A673 (cell line): ENCODE measurements at regions not wholly inside any gene's neighbourhood (a gene's known extent, or its start where the extent isn't known, plus 50 kb on each side); places are given as distances from the start of the nearest gene placed in this dataset.

Source experiments
- BruUV-seq: library from RNA; stranded (reverse); fragments of 400-500 nt; replicated peaks from 2 replicates; lab custom pipeline; 2021; lab: Mats Ljungman, UMichigan
- CTCF ChIA-PET: fragments of 300-600 bp; sonication (Branson Sonifier 250); formaldehyde crosslinking; loops from one replicate; lab custom pipeline; 2022; ENCODE audit warnings: antibody characterized with exemption; lab: Charles Lee
- POLR2A ChIA-PET: fragments of 300-600 bp; sonication (Branson Sonifier 250); formaldehyde crosslinking; loops from one replicate; lab custom pipeline; 2022; ENCODE audit warnings: antibody characterized with exemption; ENCODE audit not compliant: low non-redundant PET; lab: Charles Lee
- DNase-seq: peaks from one replicate; pipeline ENCODE4 v3.0.0-alpha.2; 2015; ENCODE audit warnings: low spot score
- H3K27ac ChIP-seq: fragments of 200-600 bp; sonication (generic); 2 replicates; pipeline ENCODE4 v1.5.1; 2016; ENCODE audit warnings: mixed run types, low read depth, mild to moderate bottlenecking, mixed read lengths, antibody characterized with exemption, low read length; ENCODE audit not compliant: poor library complexity, severe bottlenecking
- H3K27me3 ChIP-seq: fragments of 200-600 bp; sonication (generic); replicated peaks from 2 replicates; pipeline ENCODE4 v1.6.1; 2017; ENCODE audit warnings: mixed run types, low read depth, mild to moderate bottlenecking, mixed read lengths, antibody characterized with exemption, low read length; ENCODE audit not compliant: insufficient read depth, poor library complexity
- H3K36me3 ChIP-seq: fragments of 200-600 bp; sonication (generic); 2 replicates; pipeline ENCODE4 v1.6.1; 2016; ENCODE audit warnings: mixed run types, mild to moderate bottlenecking, mixed read lengths, antibody characterized with exemption, low read length; ENCODE audit not compliant: insufficient read depth, poor library complexity, severe bottlenecking
- H3K4me1 ChIP-seq: fragments of 200-600 bp; sonication (generic); 2 replicates; pipeline ENCODE4 v1.6.1; 2017; ENCODE audit warnings: mixed run types, mild to moderate bottlenecking, mixed read lengths, antibody characterized with exemption, low read length; ENCODE audit not compliant: insufficient read depth, poor library complexity, severe bottlenecking
- H3K4me3 ChIP-seq: fragments of 200-600 bp; sonication (generic); 2 replicates; pipeline ENCODE4 v1.5.1; 2016; ENCODE audit warnings: low read depth, mixed run types, mild to moderate bottlenecking, mixed read lengths, low read length; ENCODE audit not compliant: poor library complexity, severe bottlenecking
- H3K9me3 ChIP-seq: fragments of 200-600 bp; sonication (generic); 2 replicates; pipeline ENCODE4 v1.6.1; 2016; ENCODE audit warnings: mixed run types, low read depth, mild to moderate bottlenecking, mixed read lengths, antibody characterized with exemption, low read length; ENCODE audit not compliant: poor library complexity, severe bottlenecking
- CTCF ChIP-seq: fragments of 300-800, 200-600 bp; sonication (generic); conservative IDR thresholded peaks from 2 replicates; pipeline ENCODE4 v1.5.1; 2017; ENCODE audit warnings: low read depth, mild to moderate bottlenecking, antibody characterized with exemption, low read length, moderate library complexity, mixed read lengths
- EZH2 ChIP-seq: fragments of 200-600 bp; sonication (generic); IDR thresholded peaks from 2 replicates; pipeline ENCODE4 v1.6.1; 2017; ENCODE audit warnings: borderline replicate concordance, low read depth, mild to moderate bottlenecking, mixed read lengths, antibody characterized with exemption, low read length; ENCODE audit not compliant: poor library complexity, severe bottlenecking
- intact Hi-C: fragments of 100-400 bp; cut with micrococcal nuclease; formaldehyde crosslinking; loops from one replicate; pipeline ENCODE4 v1.10.0; 2022; ENCODE audit not compliant: unreplicated experiment

DNA sequence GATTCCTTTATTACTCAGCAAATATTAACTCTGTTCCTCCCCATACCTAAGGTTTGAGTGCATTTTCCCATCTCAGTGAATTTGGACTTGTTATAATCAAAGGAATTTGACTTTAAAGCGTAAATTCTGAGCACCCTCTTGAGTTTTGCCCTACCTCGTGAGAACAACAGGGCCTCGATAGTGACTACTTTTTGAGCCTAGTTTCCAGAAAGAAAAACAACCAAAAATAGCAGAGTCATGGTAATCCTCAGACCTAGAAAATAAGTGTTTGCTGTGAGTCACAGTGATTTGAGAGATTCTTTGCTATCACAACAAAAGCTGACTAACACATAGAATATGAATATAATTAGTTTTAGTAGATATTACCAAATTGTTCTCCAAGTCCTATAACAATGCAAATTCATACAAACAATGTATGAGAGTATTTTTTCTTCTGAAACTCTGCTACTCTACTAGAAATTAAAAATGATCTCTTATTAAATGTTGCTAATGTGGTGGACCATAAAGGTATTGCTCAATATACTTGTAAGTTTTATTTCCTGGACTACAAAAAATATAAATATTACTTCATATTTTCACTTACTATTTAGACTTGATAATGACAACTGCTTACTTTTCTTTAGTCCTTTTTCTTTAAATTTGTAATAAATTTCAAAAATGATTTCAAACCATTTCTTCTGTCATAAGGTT lies 759.7 kb downstream of the BRINP1 start:
- DNase-seq = no peak
- Histone ChIP-seq H3K36me3 (no peaks in the 10 kb centered on the region), H3K9me3 (no peaks in the 10 kb centered on the region), H3K4me3 (no peak overlapping the region), H3K27ac (no peak overlapping the region), H3K4me1 (no peaks in the 10 kb centered on the region), H3K27me3 (no peaks in the 10 kb centered on the region)
- no TSS peak for BruUV-seq
- CTCF ChIA-PET = no interaction called here
- TF ChIP-seq EZH2 (no peak), CTCF (no peak)
- POLR2A ChIA-PET = no interaction called here
- intact Hi-C loops = no loop called here

GRCh38 chr9:118612201-118612600 lies 757.0 kb downstream of the BRINP1 start:
- Histone ChIP-seq H3K27me3 (no peaks in the 10 kb centered on the region), H3K4me1 (no peaks in the 10 kb centered on the region), H3K4me3 (no peak overlapping the region), H3K36me3 (no peaks in the 10 kb centered on the region), H3K27ac (no peak overlapping the region), H3K9me3 (peaks cover 4% of the 10 kb centered on the region)
- intact Hi-C loops = no loop called here
- TF ChIP-seq EZH2 = no peak
- no peak for TF ChIP-seq CTCF
- POLR2A ChIA-PET = no interaction called here
- no peak for DNase-seq
- no TSS peak for BruUV-seq
- CTCF ChIA-PET = no interaction called here

GRCh38 chr9:118613996-118614395 lies 755.2 kb downstream of the BRINP1 start:
- no TSS peak for BruUV-seq
- ChIA-PET CTCF (no interaction called here), POLR2A (no interaction called here)
- TF ChIP-seq CTCF (no peak), EZH2 (no peak)
- H3K36me3 ChIP-seq = no peaks in the 10 kb centered on the region
- H3K27ac ChIP-seq = no peak overlapping the region
- no peaks in the 10 kb centered on the region for H3K4me1 ChIP-seq
- DNase-seq = no peak
- no peak overlapping the region for H3K4me3 ChIP-seq
- peaks cover 4% of the 10 kb centered on the region for H3K9me3 ChIP-seq
- intact Hi-C loops = no loop called here
- H3K27me3 ChIP-seq = no peaks in the 10 kb centered on the region
